ENCODE measurements at regions not wholly inside any gene's neighbourhood (a gene's known extent, or its start where the extent isn't known, plus 50 kb on each side); places are given as distances from the start of the nearest gene placed in this dataset.

- Histone ChIP-seq H3K9ac (ENCODE audit: low read depth, low read length, poor library complexity, severe bottlenecking) (no peak overlapping the region), H3K4me3 (ENCODE audit: low read length, poor library complexity, severe bottlenecking) (no peak overlapping the region), H3K36me3 (ENCODE audit: insufficient read depth, low read length) (no peaks in the 10 kb centered on the region), H3K27me3 (ENCODE audit: insufficient read depth, low read length, poor library complexity, severe bottlenecking) (no peaks in the 10 kb centered on the region), H3K79me2 (ENCODE audit: insufficient read depth, low read length) (no peaks in the 10 kb centered on the region), H3K4me1 (ENCODE audit: insufficient read depth, low read length, poor library complexity, severe bottlenecking) (no peaks in the 10 kb centered on the region), H2AFZ (ENCODE audit: low read length) (no peak overlapping the region), H3F3A (ENCODE audit: low read depth) (no peaks in the 10 kb centered on the region), H4K20me1 (ENCODE audit: insufficient read depth, low read length, poor library complexity, severe bottlenecking) (no peaks in the 10 kb centered on the region), H3K4me2 (ENCODE audit: low read depth, low read length, poor library complexity, severe bottlenecking) (no peak overlapping the region), H3K9me3 (ENCODE audit: insufficient read depth, low read depth, low read length) (no peaks in the 10 kb centered on the region), H3K9me2 (replicated peaks; ENCODE audit: low read depth, low read length) (no peaks in the 10 kb centered on the region)
- TF ChIP-seq CTCF (conservative IDR thresholded peaks at IDR 0.05; ENCODE audit: low read length): no peak
- TF ChIP-seq EZH2phosphoT487 (IDR thresholded peaks at IDR 0.05; ENCODE audit: borderline replicate concordance): no peak
Observed at GRCh38 chr12:19932413-19932812, 435.9 kb upstream of the PDE3A start.

- Histone ChIP-seq H3K9ac (ENCODE audit: low read depth, low read length, poor library complexity, severe bottlenecking) (no peak overlapping the region), H3K4me3 (ENCODE audit: low read length, poor library complexity, severe bottlenecking) (no peak overlapping the region), H3K79me2 (ENCODE audit: insufficient read depth, low read length) (no peaks in the 10 kb centered on the region), H3K4me1 (ENCODE audit: insufficient read depth, low read length, poor library complexity, severe bottlenecking) (no peaks in the 10 kb centered on the region), H3K9me2 (replicated peaks; ENCODE audit: low read depth, low read length) (no peaks in the 10 kb centered on the region), H2AFZ (ENCODE audit: low read length) (no peak overlapping the region), H3K36me3 (ENCODE audit: insufficient read depth, low read length) (no peaks in the 10 kb centered on the region), H3K27me3 (ENCODE audit: insufficient read depth, low read length, poor library complexity, severe bottlenecking) (no peaks in the 10 kb centered on the region), H4K20me1 (ENCODE audit: insufficient read depth, low read length, poor library complexity, severe bottlenecking) (no peaks in the 10 kb centered on the region), H3K4me2 (ENCODE audit: low read depth, low read length, poor library complexity, severe bottlenecking) (no peak overlapping the region), H3F3A (ENCODE audit: low read depth) (no peaks in the 10 kb centered on the region), H3K9me3 (ENCODE audit: insufficient read depth, low read depth, low read length) (no peaks in the 10 kb centered on the region)
- TF ChIP-seq EZH2phosphoT487 (IDR thresholded peaks at IDR 0.05; ENCODE audit: borderline replicate concordance): no peak
Observed at GRCh38 chr12:19933924-19934323, 434.4 kb upstream of the PDE3A start.

GRCh38 chr12:19937161-19937560, 431.2 kb upstream of the PDE3A start:
- Histone ChIP-seq H2AFZ (ENCODE audit: low read length) (no peak overlapping the region), H3K27me3 (ENCODE audit: insufficient read depth, low read length, poor library complexity, severe bottlenecking) (no peaks in the 10 kb centered on the region), H4K20me1 (ENCODE audit: insufficient read depth, low read length, poor library complexity, severe bottlenecking) (no peaks in the 10 kb centered on the region), H3F3A (ENCODE audit: low read depth) (no peaks in the 10 kb centered on the region), H3K4me3 (ENCODE audit: low read length, poor library complexity, severe bottlenecking) (no peak overlapping the region), H3K9me2 (replicated peaks; ENCODE audit: low read depth, low read length) (no peaks in the 10 kb centered on the region), H3K4me1 (ENCODE audit: insufficient read depth, low read length, poor library complexity, severe bottlenecking) (no peaks in the 10 kb centered on the region), H3K79me2 (ENCODE audit: insufficient read depth, low read length) (no peaks in the 10 kb centered on the region), H3K9me3 (ENCODE audit: insufficient read depth, low read depth, low read length) (no peaks in the 10 kb centered on the region), H3K9ac (ENCODE audit: low read depth, low read length, poor library complexity, severe bottlenecking) (no peak overlapping the region), H3K36me3 (ENCODE audit: insufficient read depth, low read length) (no peaks in the 10 kb centered on the region), H3K4me2 (ENCODE audit: low read depth, low read length, poor library complexity, severe bottlenecking) (no peak overlapping the region)
- TF ChIP-seq EZH2phosphoT487 (IDR thresholded peaks at IDR 0.05; ENCODE audit: borderline replicate concordance) (no peak), CTCF (conservative IDR thresholded peaks at IDR 0.05; ENCODE audit: low read length) (no peak)

- Histone ChIP-seq H3F3A (ENCODE audit: low read depth) (no peaks in the 10 kb centered on the region), H3K9ac (ENCODE audit: low read depth, low read length, poor library complexity, severe bottlenecking) (no peak overlapping the region), H3K9me3 (ENCODE audit: insufficient read depth, low read depth, low read length) (no peaks in the 10 kb centered on the region), H3K36me3 (ENCODE audit: insufficient read depth, low read length) (no peaks in the 10 kb centered on the region), H3K79me2 (ENCODE audit: insufficient read depth, low read length) (no peaks in the 10 kb centered on the region), H3K4me2 (ENCODE audit: low read depth, low read length, poor library complexity, severe bottlenecking) (no peak overlapping the region), H4K20me1 (ENCODE audit: insufficient read depth, low read length, poor library complexity, severe bottlenecking) (no peaks in the 10 kb centered on the region), H3K9me2 (replicated peaks; ENCODE audit: low read depth, low read length) (no peaks in the 10 kb centered on the region), H3K4me1 (ENCODE audit: insufficient read depth, low read length, poor library complexity, severe bottlenecking) (no peaks in the 10 kb centered on the region), H3K27me3 (ENCODE audit: insufficient read depth, low read length, poor library complexity, severe bottlenecking) (no peaks in the 10 kb centered on the region), H2AFZ (ENCODE audit: low read length) (no peak overlapping the region), H3K4me3 (ENCODE audit: low read length, poor library complexity, severe bottlenecking) (no peak overlapping the region)
- TF ChIP-seq EZH2phosphoT487 (IDR thresholded peaks at IDR 0.05; ENCODE audit: borderline replicate concordance) (no peak), CTCF (conservative IDR thresholded peaks at IDR 0.05; ENCODE audit: low read length) (no peak)
Observed at GRCh38 chr12:19938031-19938430, 430.3 kb upstream of the PDE3A start.
